SK-N-SH treated with all-trans-retinoic acid at 6 μM for 48 hours (cell line): ENCODE measurements at regions not wholly inside any gene's neighbourhood (a gene's known extent, or its start where the extent isn't known, plus 50 kb on each side); places are given as distances from the start of the nearest gene placed in this dataset.

Experiments
- ATAC-seq: fragments of 200-7000 bp; cut with Tn5 transposase; 3 replicates; pipeline ENCODE4 v1.9.1; 2020; ENCODE audit warnings: mild to moderate bottlenecking, moderate library complexity
- ARNTL ChIP-seq: fragments of 450-650 bp; formaldehyde crosslinking; IDR thresholded peaks from 2 replicates; pipeline ENCODE4 v1.5.0; 2020; ENCODE audit warnings: low read depth, mild to moderate bottlenecking, moderate library complexity, borderline replicate concordance
- BACH2 ChIP-seq: fragments of 250-450 bp; sonication (Bioruptor Pico); IDR thresholded peaks from 2 replicates; pipeline ENCODE4 v1.9.0; 2021; ENCODE audit warnings: mild to moderate bottlenecking, borderline replicate concordance
- CREB5 ChIP-seq: fragments of 250-450 bp; sonication (Bioruptor Pico); IDR thresholded peaks from 2 replicates; pipeline ENCODE4 v1.5.1; 2020; ENCODE audit warnings: low read depth, mild to moderate bottlenecking, moderate library complexity
- CSDC2 ChIP-seq: fragments of 250-450 bp; sonication (Bioruptor Pico); IDR thresholded peaks from 2 replicates; pipeline ENCODE4 v1.5.0; 2020; ENCODE audit warnings: mild to moderate bottlenecking, moderate library complexity
- CSRNP3 ChIP-seq: fragments of 250-450 bp; sonication (Bioruptor Pico); IDR thresholded peaks from 2 replicates; pipeline ENCODE4 v1.5.1; 2021; ENCODE audit warnings: mild to moderate bottlenecking, moderate library complexity
- ESRRG ChIP-seq: fragments of 250-450 bp; sonication (Bioruptor Pico); IDR thresholded peaks from 2 replicates; pipeline ENCODE4 v1.6.1; 2021; ENCODE audit warnings: mild to moderate bottlenecking
- GLIS3 ChIP-seq: fragments of 250-450 bp; sonication (Bioruptor Pico); IDR thresholded peaks from 2 replicates; pipeline ENCODE4 v1.5.0; 2020; ENCODE audit warnings: mild to moderate bottlenecking, moderate library complexity
- OSR1 ChIP-seq: fragments of 250-450 bp; sonication (Bioruptor Pico); IDR thresholded peaks from 2 replicates; pipeline ENCODE4 v1.8.0; 2022; ENCODE audit warnings: moderate library complexity, mild to moderate bottlenecking, inconsistent platforms
- PATZ1 ChIP-seq: fragments of 250-450 bp; sonication (Bioruptor Pico); IDR thresholded peaks from 2 replicates; pipeline ENCODE4 v1.8.0; 2020; ENCODE audit warnings: mild to moderate bottlenecking, moderate library complexity, borderline replicate concordance
- POU6F1 ChIP-seq: fragments of 250-450 bp; sonication (Bioruptor Pico); IDR thresholded peaks from 2 replicates; pipeline ENCODE4 v1.8.0; 2021; ENCODE audit warnings: low read depth, mild to moderate bottlenecking, moderate library complexity, borderline replicate concordance
- PPARA ChIP-seq: fragments of 250-450 bp; sonication (Bioruptor Pico); IDR thresholded peaks from 2 replicates; pipeline ENCODE4 v1.5.0; 2020; ENCODE audit warnings: mild to moderate bottlenecking, borderline replicate concordance
- RARB ChIP-seq: fragments of 250-450 bp; sonication (Bioruptor Pico); IDR thresholded peaks from 2 replicates; pipeline ENCODE4 v1.8.0; 2021; ENCODE audit warnings: mild to moderate bottlenecking, moderate library complexity
- SNAI2 ChIP-seq: fragments of 250-450 bp; sonication (Bioruptor Pico); IDR thresholded peaks from 2 replicates; pipeline ENCODE4 v1.5.0; 2020; ENCODE audit warnings: mild to moderate bottlenecking, moderate library complexity
- TCF4 ChIP-seq: fragments of 250-450 bp; sonication (Bioruptor Pico); IDR thresholded peaks from 2 replicates; pipeline ENCODE4 v1.8.0; 2021; ENCODE audit warnings: mild to moderate bottlenecking, moderate library complexity, borderline replicate concordance
- TOX ChIP-seq: fragments of 250-450 bp; sonication (Bioruptor Pico); IDR thresholded peaks from 2 replicates; pipeline ENCODE4 v1.8.0; 2021; ENCODE audit warnings: mild to moderate bottlenecking, moderate library complexity, borderline replicate concordance
- TSHZ2 ChIP-seq: fragments of 250-450 bp; sonication (Bioruptor Pico); IDR thresholded peaks from 2 replicates; pipeline ENCODE4 v1.5.0; 2020; ENCODE audit warnings: mild to moderate bottlenecking, moderate library complexity
- ZC3H10 ChIP-seq: fragments of 250-450 bp; sonication (Bioruptor Pico); IDR thresholded peaks from 2 replicates; pipeline ENCODE4 v1.5.1; 2021; ENCODE audit warnings: mild to moderate bottlenecking, moderate library complexity
- ZFP30 ChIP-seq: fragments of 450-650 bp; formaldehyde crosslinking; IDR thresholded peaks from 2 replicates; pipeline ENCODE4 v1.5.0; 2022; ENCODE audit warnings: mild to moderate bottlenecking, moderate library complexity
- ZNF565 ChIP-seq: fragments of 450-650 bp; formaldehyde crosslinking; conservative IDR thresholded peaks from 2 replicates; pipeline ENCODE4 v1.5.0; 2020; ENCODE audit warnings: low read depth, mild to moderate bottlenecking, moderate library complexity
- ZNF70 ChIP-seq: fragments of 450-650 bp; formaldehyde crosslinking; IDR thresholded peaks from 2 replicates; pipeline ENCODE4 v1.5.0; 2020; ENCODE audit warnings: mild to moderate bottlenecking, moderate library complexity
- ZNF8 ChIP-seq: fragments of 450-650 bp; formaldehyde crosslinking; IDR thresholded peaks from 2 replicates; pipeline ENCODE4 v1.5.0; 2020; ENCODE audit warnings: mild to moderate bottlenecking, moderate library complexity

- TF ChIP-seq CSRNP3 (CRISPR knock-in tag) (no peak), ARNTL (CRISPR knock-in tag) (no peak), PPARA (CRISPR knock-in tag) (no peak), ZC3H10 (no peak), ZFP30 (CRISPR knock-in tag) (no peak), RARB (CRISPR knock-in tag) (no peak), GLIS3 (no peak)
- no peak for ATAC-seq
Observed at GRCh38 chr3:13258986-13259514, 161.1 kb downstream of the NUP210 start.

- no peak for ATAC-seq
- TF ChIP-seq CSRNP3 (CRISPR knock-in tag) (no peak), ZNF70 (CRISPR knock-in tag) (no peak), ZC3H10 (no peak), GLIS3 (no peak), ZNF8 (no peak), POU6F1 (CRISPR knock-in tag) (no peak), ESRRG (no peak), PATZ1 (CRISPR knock-in tag) (no peak), TCF4 (CRISPR knock-in tag) (no peak), ZFP30 (CRISPR knock-in tag) (no peak), ZNF565 (CRISPR knock-in tag) (no peak), PPARA (CRISPR knock-in tag) (no peak), RARB (CRISPR knock-in tag) (no peak), BACH2 (CRISPR knock-in tag) (no peak), SNAI2 (CRISPR knock-in tag) (no peak), CREB5 (no peak), TOX (no peak)
Observed at GRCh38 chr3:13258280-13258679, 161.8 kb downstream of the NUP210 start.

GRCh38 chr3:13257666-13258065 is 162.5 kb downstream of the NUP210 start:
- no peak for ATAC-seq
- TF ChIP-seq ESRRG (no peak), TOX (no peak)
- TF ChIP-seq, all 23 proteins: peak for 0

GRCh38 chr3:13256845-13257244 is 163.3 kb downstream of the NUP210 start:
- no peak for ATAC-seq
- TF ChIP-seq ARNTL (CRISPR knock-in tag) (no peak), BACH2 (CRISPR knock-in tag) (no peak), OSR1 (CRISPR knock-in tag) (no peak), TCF4 (CRISPR knock-in tag) (no peak), ZC3H10 (no peak), PPARA (CRISPR knock-in tag) (no peak), TSHZ2 (CRISPR knock-in tag) (no peak), ZNF70 (CRISPR knock-in tag) (no peak), CREB5 (no peak), SNAI2 (CRISPR knock-in tag) (no peak), CSRNP3 (CRISPR knock-in tag) (no peak), CSDC2 (CRISPR knock-in tag) (no peak), RARB (CRISPR knock-in tag) (no peak)
